ENCODE measurements at regions not wholly inside any gene's neighbourhood (a gene's known extent, or its start where the extent isn't known, plus 50 kb on each side); places are given as distances from the start of the nearest gene placed in this dataset.

DNA sequence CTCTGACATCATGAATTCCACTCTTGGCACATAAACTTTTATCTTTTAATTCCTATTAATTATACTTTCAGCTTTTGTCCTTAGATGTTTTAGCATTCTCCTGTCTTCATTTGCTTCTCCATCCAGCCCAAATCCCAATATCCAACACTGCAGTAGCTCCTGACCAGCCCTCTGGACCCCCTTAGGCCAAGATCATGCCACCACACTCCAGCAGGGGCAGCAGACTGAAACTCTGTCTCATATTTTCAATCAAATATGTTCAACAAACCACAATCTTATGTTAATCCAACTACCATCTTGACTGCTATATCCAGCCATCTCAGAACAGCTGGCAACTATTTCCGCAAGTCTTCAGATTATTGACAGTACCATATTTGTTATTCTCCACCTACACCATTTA lies 315.8 kb upstream of the ROBO2 start:
- in situ Hi-C loops (cut with MboI) (no loop called here), intact Hi-C loops (cut with micrococcal nuclease; ENCODE audit: unreplicated experiment) (no loop called here)
- ChIA-PET CTCF (no interaction called here), POLR2A (no interaction called here), RAD21 (ENCODE audit: unreplicated experiment) (no interaction called here), SMC1A (ENCODE audit: uncharacterized antibody, unreplicated experiment) (no interaction called here)
- Histone ChIP-seq H4K20me1 (ENCODE audit: control insufficient read depth, insufficient read depth) (no peaks in the 10 kb centered on the region), H3K79me2 (ENCODE audit: control insufficient read depth, insufficient read depth, low read length) (no peaks in the 10 kb centered on the region), H2AFZ (ENCODE audit: control insufficient read depth, low read depth, low read length) (no peak overlapping the region), H3K36me3 (ENCODE audit: control insufficient read depth in 2 of 2, insufficient read depth in 2 of 2, low read length in 1 of 2) (no peaks in the 10 kb centered on the region), H3K27ac (ENCODE audit: control insufficient read depth, insufficient read depth) (no peak overlapping the region), H3K9me3 (replicated peaks; ENCODE audit: control insufficient read depth, insufficient read depth, low read length) (no peaks in the 10 kb centered on the region), H3K9ac (ENCODE audit: control insufficient read depth, insufficient read depth, low read length) (no peak overlapping the region), H3K4me2 (ENCODE audit: control insufficient read depth, insufficient read depth) (no peak overlapping the region), H3K4me1 (ENCODE audit: control insufficient read depth, insufficient read depth, low read length) (no peaks in the 10 kb centered on the region), H3K4me3 (no peak overlapping the region), H3K27me3 (replicated peaks in 1 of 2; ENCODE audit: control insufficient read depth in 2 of 2, insufficient read depth in 2 of 2, low read length in 1 of 2) (no peaks in the 10 kb centered on the region)
- DNase-seq (ENCODE audit: low read depth, low spot score) (no peak), ATAC-seq (no peak), FAIRE-seq (no peak)
- no peak for TF ChIP-seq KLF5 (IDR thresholded peaks at IDR 0.05; ENCODE audit: partially characterized antibody)
- TF ChIP-seq ZSCAN29 (IDR thresholded peaks at IDR 0.05), result no peak
- no peak for TF ChIP-seq YBX1 (IDR thresholded peaks at IDR 0.05)
- TF ChIP-seq PRDM15 (CRISPR knock-in tag; IDR thresholded peaks at IDR 0.05), result no peak
- TF ChIP-seq ESRRA (IDR thresholded peaks at IDR 0.05; ENCODE audit: low read length), result no peak
- TF ChIP-seq, protein P1, sequence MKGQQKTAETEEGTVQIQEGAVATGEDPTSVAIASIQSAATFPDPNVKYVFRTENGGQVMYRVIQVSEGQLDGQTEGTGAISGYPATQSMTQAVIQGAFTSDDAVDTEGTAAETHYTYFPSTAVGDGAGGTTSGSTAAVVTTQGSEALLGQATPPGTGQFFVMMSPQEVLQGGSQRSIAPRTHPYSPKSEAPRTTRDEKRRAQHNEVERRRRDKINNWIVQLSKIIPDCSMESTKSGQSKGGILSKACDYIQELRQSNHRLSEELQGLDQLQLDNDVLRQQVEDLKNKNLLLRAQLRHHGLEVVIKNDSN (IDR thresholded peaks at IDR 0.05; ENCODE audit: borderline replicate concordance, extremely low read length, insufficient read depth, low read depth, low read length), result no peak
- TF ChIP-seq MTA3 (IDR thresholded peaks at IDR 0.05; ENCODE audit: borderline replicate concordance, low read length), result no peak
- no peak for TF ChIP-seq ASH2L (IDR thresholded peaks at IDR 0.05; ENCODE audit: borderline replicate concordance, low read depth)
- no peak for TF ChIP-seq WRNIP1 (IDR thresholded peaks at IDR 0.05; ENCODE audit: borderline replicate concordance, low read depth, low read length)
- TF ChIP-seq CREM (IDR thresholded peaks at IDR 0.05; ENCODE audit: low read depth), result no peak
- no peak for TF ChIP-seq SREBF2 (IDR thresholded peaks at IDR 0.05; ENCODE audit: low read length)
- TF ChIP-seq TBL1XR1 (IDR thresholded peaks at IDR 0.05; ENCODE audit: low read depth, low read length), result no peak
- no peak for TF ChIP-seq TAF1 (IDR thresholded peaks at IDR 0.05; ENCODE audit: borderline replicate concordance, low read depth, low read length)
- no peak for TF ChIP-seq IRF4 (IDR thresholded peaks at IDR 0.05; ENCODE audit: low read depth, low read length)
- no peak for TF ChIP-seq CEBPZ (IDR thresholded peaks at IDR 0.05; ENCODE audit: low read depth, low read length)
- BruUV-seq (replicated peaks), result no TSS peak
- 40% methylated on average over 1 of the region's 1 CpG for WGBS (ENCODE audit: insufficient coverage, insufficient replicate concordance, low lambda C conversion rate, missing lambda C conversion rate)
